Liver (tissue), 3 donors: ENCODE measurements at regions not wholly inside any gene's neighbourhood (a gene's known extent, or its start where the extent isn't known, plus 50 kb on each side); places are given as distances from the start of the nearest gene placed in this dataset.

ENCODE experiments used
- ATF3 ChIP-seq: IDR thresholded peaks from 2 replicates; pipeline ENCODE4 v1.6.1; 2016; ENCODE audit warnings: antibody characterized with exemption
- CTCF ChIP-seq: fragments of 150-350 bp; IDR thresholded peaks from 2 replicates; pipeline ENCODE4 v1.5.1; 2017; ENCODE audit warnings: improper control_type of control experiment, low read depth, low read length; ENCODE audit not compliant: missing input control
- EGR1 ChIP-seq, 2 donors: IDR thresholded peaks; 2 replicates each; pipeline ENCODE4 v1.6.1; 2016 to 2018; ENCODE audit warnings: antibody characterized with exemption in 2 of 2, low read depth in 2 of 2
- HNF4A ChIP-seq, 2 donors: conservative IDR thresholded peaks; 2 replicates each; pipeline ENCODE4 v1.6.1; 2016; ENCODE audit warnings: antibody characterized with exemption in 2 of 2, mild to moderate bottlenecking in 2 of 2
- JUND ChIP-seq, 2 donors: IDR thresholded peaks; 2 replicates each; pipeline ENCODE4 v1.6.1; 2016; ENCODE audit warnings: antibody characterized with exemption in 2 of 2
- MAX ChIP-seq: IDR thresholded peaks from 2 replicates; pipeline ENCODE4 v1.6.1; 2016; ENCODE audit warnings: antibody characterized with exemption
- RAD21 ChIP-seq, 2 donors: IDR thresholded peaks; 2 replicates each; pipeline ENCODE4 v1.6.1; 2016; ENCODE audit warnings: antibody characterized with exemption in 2 of 2, mild to moderate bottlenecking in 2 of 2
- REST ChIP-seq: IDR thresholded peaks from 2 replicates; pipeline ENCODE4 v1.6.1; 2016; ENCODE audit warnings: antibody characterized with exemption, mild to moderate bottlenecking
- TAF1 ChIP-seq: conservative IDR thresholded peaks from 2 replicates; pipeline ENCODE4 v1.6.1; 2016; ENCODE audit warnings: antibody characterized with exemption, mild to moderate bottlenecking
- YY1 ChIP-seq: IDR thresholded peaks from 2 replicates; pipeline ENCODE4 v1.6.1; 2016; ENCODE audit warnings: antibody characterized with exemption, mild to moderate bottlenecking
- donor health status: healthy.
- donor health status: healthy.

- TF ChIP-seq REST (no peak), CTCF (no peak), MAX (no peak), TAF1 (no peak), EGR1 (IDR thresholded peaks at IDR 0.05; ENCODE audit: low read depth in 2 of 2) (no peak), ATF3 (no peak), JUND (IDR thresholded peaks at IDR 0.05) (no peak), HNF4A (conservative IDR thresholded peaks at IDR 0.05) (no peak), YY1 (no peak), RAD21 (IDR thresholded peaks at IDR 0.05) (no peak)
Observed at GRCh38 chr2:4979111-4979510, 713.1 kb upstream of the SOX11 start.
